ENCODE measurements at regions not wholly inside any gene's neighbourhood (a gene's known extent, or its start where the extent isn't known, plus 50 kb on each side); places are given as distances from the start of the nearest gene placed in this dataset.

DNA sequence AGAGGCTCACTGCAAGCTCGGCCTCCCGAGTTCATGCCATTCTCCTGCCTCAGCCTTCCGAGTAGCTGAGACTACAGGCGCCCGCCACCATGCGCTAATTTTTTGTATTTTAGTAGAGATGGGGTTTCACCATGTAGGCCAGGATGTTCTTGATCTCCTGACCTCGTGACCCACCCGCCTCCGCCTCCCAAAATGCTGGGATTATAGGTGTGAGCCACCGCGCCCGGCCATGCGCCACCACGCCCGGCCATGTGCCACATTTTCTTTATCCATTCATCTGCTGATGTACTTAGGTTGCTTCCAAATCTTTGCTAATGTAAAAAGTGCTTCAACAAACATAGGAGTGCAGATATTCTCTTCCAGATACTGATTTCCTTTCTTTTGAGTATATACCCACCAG lies 408.6 kb downstream of the CAAP1 start:
- DNase-seq: no peak

DNA sequence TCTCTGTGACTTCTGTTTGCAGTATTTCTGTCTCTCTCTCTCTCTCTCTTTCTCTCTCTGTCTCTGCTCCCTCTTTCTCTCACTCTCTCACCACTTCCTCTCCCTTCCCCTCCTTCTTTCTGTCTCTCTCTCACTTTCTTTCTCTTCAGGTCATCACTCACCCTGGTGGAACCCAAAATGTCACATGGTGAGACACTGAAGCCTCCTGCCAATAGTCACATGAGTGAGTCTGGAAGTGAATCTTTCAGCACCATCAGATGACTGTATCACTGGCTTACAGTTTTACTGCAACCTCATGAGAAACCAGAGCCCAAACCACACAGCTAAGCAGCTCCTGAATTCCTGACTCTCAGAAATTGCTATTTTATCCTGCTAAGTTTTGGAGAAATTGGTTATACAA lies 414.6 kb downstream of the CAAP1 start:
- DNase-seq: no peak

GRCh38 chr9:26471261-26471660 lies 421.3 kb downstream of the CAAP1 start:
- no peak for DNase-seq

DNA sequence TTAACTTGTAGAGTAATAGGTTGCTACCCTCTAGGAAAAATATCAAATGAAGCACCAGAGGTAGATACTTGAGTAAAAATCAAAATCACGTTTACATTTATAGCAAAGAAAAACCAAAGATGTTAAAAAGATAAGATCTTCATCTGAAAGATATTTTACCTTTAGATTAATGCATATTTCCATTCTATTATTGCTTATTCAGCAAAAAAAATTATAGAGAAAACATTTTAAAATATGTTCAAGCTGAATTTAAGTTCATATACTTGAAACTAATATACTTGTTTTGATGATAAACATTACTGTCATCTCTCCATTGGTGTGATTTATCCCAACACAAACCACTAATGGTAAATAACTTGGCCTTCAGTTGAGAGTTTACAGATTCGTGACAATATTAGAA lies 422.3 kb downstream of the CAAP1 start:
- DNase-seq: no peak

GRCh38 chr9:26463837-26464236 lies 428.8 kb downstream of the CAAP1 start:
- DNase-seq: no peak

- DNase-seq: no peak
Observed at GRCh38 chr9:26462751-26463150, 429.9 kb downstream of the CAAP1 start.

DNA sequence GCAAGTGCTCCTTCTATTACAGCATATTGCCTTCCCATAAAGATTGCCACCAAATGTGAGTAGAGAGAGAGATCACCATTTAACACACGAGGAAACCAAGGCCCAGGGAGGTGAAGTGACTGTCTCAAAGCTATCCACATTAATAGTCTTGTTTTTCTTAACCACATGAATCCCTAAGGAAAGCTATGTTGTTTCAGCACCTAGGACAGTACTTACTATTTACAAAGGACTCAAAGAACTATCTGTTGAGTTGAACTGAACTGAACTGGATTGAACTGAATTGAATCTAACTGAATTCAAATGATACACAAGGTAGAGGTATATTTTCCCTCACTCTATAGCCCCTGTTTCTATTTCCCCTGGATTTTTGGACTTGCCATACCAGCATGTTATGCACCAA lies 430.4 kb downstream of the CAAP1 start:
- no peak for DNase-seq

- DNase-seq: no peak
Observed at GRCh38 chr9:26460624-26461023, 432.0 kb downstream of the CAAP1 start.

DNA sequence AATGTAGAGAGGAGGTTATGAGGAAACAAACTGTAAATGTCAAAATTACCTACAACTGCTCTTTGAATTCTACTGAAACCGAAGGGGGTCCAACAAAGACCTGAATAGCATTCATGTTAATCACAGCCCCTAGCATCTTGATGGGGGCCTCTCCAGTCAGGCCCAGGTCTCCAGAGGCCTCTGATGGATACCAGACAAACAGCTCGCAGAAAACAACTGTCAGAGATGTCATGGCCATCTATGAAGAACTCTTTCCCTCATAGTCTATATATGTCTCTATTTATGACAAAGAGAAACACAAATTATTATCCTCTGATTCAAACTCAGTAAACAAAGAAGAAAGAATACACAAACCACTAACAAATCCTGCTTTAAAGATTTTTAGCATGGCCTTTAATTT lies 432.6 kb downstream of the CAAP1 start:
- DNase-seq: no peak

DNA sequence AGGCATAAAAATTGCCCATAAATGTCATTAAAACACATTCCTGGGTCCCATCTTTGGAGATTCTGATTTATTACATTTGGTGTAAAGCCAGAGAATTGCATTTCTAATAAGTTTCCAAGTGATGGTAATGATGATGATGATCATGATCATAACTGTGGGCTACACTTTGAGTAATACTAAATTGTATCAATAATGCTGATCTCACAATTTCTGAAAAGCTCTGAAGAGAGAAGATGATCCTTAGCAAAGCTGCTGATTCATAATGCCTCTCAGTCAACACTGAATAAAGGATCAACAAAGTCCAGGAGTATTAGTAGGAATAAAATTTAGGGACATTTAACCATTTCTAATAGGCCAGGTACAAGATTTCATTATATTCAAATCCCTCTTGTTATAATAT lies 434.5 kb downstream of the CAAP1 start:
- DNase-seq: no peak

GRCh38 chr9:26457151-26457550 lies 435.5 kb downstream of the CAAP1 start:
- DNase-seq: no peak

DNA sequence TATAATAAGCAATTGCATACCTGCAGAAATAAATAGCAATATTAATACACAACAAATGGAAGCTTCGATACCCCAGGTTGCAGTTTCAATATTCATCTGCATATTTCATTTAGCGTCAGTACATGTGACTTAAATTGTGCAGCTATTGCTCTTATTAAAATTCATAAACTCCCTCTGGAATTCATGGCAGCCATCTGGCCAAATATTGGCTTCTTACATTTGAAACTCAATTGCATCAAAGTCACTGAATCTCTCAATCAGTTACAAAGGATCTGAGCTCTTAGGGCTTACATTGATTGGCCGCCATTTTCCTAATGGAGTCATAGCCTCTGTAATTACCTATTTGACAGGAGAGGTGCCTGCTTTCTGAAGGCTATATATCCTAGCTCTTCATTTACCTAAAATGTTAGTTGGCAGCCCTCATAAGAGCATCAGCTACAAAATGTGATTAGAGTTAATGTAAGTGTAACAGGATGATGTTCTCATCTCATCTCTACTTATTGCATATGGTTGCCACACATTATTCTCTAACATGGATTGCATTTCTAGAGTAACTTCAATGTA lies 453.5 kb downstream of the CAAP1 start:
- DNase-seq: no peak

DNA sequence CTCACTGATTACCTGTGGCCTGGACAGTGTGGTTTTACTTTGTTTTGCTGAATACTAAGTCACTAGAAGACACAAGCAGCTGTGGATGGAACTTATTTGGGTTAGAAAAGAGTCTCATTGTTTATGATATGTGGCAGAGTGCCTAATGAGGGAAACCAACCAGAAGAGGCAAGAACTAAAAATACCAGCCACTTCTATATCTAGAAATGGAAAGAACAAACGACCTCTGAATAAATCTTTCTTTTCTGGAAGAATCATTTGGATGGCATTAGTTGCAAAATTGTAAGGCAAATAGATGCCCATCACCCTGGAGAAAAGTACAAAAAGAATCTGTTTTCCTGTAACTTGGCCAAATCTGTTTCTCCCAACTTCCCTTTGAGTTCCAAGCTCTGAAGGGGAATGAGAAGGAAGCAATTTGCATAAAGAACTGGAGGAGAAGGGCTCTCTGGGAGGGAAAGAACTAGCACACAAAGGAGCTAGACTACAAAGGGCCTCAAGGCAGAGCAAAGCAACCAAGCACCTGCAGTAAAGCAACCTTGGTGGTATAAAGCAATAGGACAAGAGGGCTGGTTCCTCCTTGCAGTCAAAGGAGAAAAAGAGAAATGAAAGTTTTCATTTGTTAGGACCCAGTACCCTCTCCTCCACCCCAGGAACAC lies 455.4 kb downstream of the CAAP1 start:
- DNase-seq: no peak

DNA sequence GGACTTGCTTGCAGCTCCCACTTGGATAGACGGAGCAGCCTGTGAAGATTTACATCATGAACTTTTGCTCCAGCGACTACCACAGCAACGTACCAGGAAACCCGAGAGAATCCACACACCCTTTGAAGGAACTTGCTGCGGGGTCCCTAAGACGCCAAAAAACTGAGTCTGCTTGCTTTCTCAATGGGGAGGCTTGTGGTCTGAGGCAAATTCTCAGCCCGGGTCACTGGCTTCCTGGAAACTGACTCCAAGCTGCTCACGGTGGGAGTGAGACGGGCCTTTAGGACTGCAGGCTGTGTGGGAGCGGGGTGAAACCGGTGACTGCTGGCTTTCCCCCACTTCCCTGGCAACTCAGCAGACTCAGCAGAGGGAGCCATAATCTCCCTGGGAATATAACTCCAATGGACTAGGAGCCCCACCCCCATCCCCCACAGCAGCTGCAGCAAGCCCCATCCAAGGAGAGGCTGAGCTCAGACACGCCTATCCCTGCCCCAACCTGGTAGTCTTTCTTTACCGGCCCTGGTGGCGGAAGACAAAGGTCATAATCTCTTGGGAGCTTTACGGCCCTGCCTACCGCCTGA lies 466.0 kb downstream of the CAAP1 start:
- no peak for DNase-seq

GRCh38 chr9:26418480-26418879 lies 474.1 kb downstream of the CAAP1 start:
- DNase-seq: no peak

DNA sequence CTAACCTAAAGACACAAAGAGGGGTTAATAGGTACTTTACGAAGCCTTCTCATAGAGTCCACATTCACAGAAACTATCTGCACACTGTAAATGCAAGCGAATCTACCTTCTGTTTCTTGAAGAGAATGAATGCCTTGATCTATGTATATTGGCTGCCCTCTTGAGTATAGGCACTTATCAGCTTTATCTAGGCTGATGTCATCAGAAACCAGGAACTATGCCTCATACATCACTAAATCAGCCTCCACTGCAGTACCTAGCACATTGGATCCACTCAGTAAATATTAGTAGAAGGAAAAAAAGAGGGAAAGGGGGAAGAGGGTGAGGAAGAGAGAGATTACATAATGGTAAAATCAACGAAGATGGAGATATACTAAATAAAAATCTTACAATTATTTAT lies 477.1 kb downstream of the CAAP1 start:
- no peak for DNase-seq

- DNase-seq: no peak
Observed at GRCh38 chr9:26413611-26414010, 479.0 kb downstream of the CAAP1 start.

DNA sequence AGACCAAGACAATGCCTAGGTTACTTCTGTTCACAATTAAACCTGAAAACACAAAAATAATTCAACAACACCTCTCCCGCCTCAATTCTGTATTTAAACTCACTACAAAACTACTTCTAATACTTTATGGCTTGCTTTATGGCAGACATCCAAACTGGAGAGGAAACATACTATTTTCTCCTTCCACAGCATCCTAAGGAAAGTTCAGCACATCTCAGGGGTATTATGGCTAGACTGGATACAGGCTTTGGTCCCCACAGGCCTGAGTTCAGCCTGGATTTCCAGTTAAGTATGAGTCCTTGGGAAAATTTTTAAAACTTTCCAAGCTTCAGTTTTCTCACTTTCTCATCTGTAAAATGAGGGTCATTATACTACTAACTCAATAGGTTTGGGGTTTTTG lies 480.2 kb downstream of the CAAP1 start:
- no peak for DNase-seq

GRCh38 chr9:26406676-26407075 lies 485.9 kb downstream of the CAAP1 start:
- DNase-seq: no peak

DNA sequence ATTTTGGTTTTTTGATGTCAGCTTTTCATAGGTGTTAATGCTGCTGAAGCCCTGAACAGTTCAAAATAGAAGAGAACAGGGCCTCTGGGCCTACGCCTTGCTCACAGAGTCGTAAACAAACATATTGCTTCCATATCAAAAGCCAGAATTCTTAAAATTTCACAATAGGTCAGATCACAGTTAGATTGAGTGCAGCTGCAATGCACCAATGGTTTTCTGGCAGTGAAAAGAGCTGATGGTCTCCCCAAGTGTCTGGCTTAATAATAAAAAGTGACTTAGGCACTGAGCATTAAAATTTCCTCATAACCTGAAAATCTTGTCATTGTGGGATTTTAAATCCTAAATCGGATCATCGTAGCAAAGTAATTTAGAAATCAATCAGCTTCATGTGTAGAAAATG lies 493.0 kb downstream of the CAAP1 start:
- no peak for DNase-seq

- DNase-seq: no peak
Observed at GRCh38 chr9:26394025-26394424, 498.6 kb downstream of the CAAP1 start.

GRCh38 chr9:26392639-26393038 lies 500.0 kb downstream of the CAAP1 start:
- DNase-seq: no peak

DNA sequence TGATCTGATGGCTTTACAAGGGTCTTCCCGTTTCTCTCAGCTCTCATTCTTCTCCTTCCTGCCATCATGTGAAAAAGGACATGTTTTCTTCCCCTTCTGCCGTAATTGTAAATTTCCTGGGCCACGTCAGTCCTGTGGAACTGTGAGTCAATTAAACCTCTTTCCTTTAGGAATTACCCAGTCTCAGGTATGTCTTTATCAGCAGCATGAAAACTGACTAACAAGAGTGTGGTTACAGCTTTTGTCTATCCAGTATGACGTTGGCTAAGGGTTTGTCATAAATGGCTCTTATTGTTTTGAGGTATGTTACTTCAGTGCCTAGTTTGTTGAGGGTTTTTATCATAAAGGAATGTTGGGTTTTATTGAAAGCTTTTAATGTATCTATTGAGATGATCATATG lies 501.6 kb downstream of the CAAP1 start:
- no peak for DNase-seq

GRCh38 chr9:26375448-26375847 lies 517.2 kb downstream of the CAAP1 start:
- no peak for DNase-seq

- no peak for DNase-seq
Observed at GRCh38 chr9:26373616-26374015, 519.0 kb downstream of the CAAP1 start.

Measured in DMS 273 treated with DMSO at 0.1 percent for 48 hours (cell line).